ENCODE measurements at regions not wholly inside any gene's neighbourhood (a gene's known extent, or its start where the extent isn't known, plus 50 kb on each side); places are given as distances from the start of the nearest gene placed in this dataset.
"Not testable (repeated sequence)": the region's sequence is repeated elsewhere in the genome, so short reads cannot be mapped to it uniquely, and the experiment has no call there.

GRCh38 chr4:12028258-12028657 is 599.6 kb upstream of the HS3ST1 start:
- Histone ChIP-seq H3K36me3 (no peaks in the 10 kb centered on the region), H3K27ac (no peak overlapping the region), H3K9me3 (no peaks in the 10 kb centered on the region), H3K4me1 (no peaks in the 10 kb centered on the region), H3K4me3 (no peak overlapping the region), H3K27me3 (no peaks in the 10 kb centered on the region)
- TF ChIP-seq POLR2A (IDR thresholded peaks at IDR 0.05) (no peak), POLR2AphosphoS5 (IDR thresholded peaks at IDR 0.05) (no peak), CTCF (IDR thresholded peaks at IDR 0.05) (no peak), EP300 (IDR thresholded peaks at IDR 0.05; ENCODE audit: low read depth) (no peak)
- intact Hi-C loops (cut with DNase I; ENCODE audit: low total_unique reads): no loop called here
- in situ Hi-C loops (cut with MboI; ENCODE audit: low pct_ligation_motif_present in 1 of 4, low pct_unique_long_range_greater_than_20kb in 1 of 4, low sequenced_read_pairs in 3 of 4): loop anchor here in 1 of 4 donors (25.0 kb wide), 1 partner anchor 609 kb away; no protein-coding TSS in a partner anchor
- DNase-seq: no peak
- 78 to 81% methylated on average over 5 of the region's 5 CpGs for WGBS, 2 donors (ENCODE audit: low coverage in 1 of 2)

GRCh38 chr4:12022409-12022808 is 593.7 kb upstream of the HS3ST1 start:
- TF ChIP-seq POLR2AphosphoS5 (IDR thresholded peaks at IDR 0.05) (no peak), CTCF (IDR thresholded peaks at IDR 0.05) (no peak), EP300 (IDR thresholded peaks at IDR 0.05; ENCODE audit: low read depth) (no peak), POLR2A (IDR thresholded peaks at IDR 0.05) (no peak)
- H3K27me3 ChIP-seq: no peaks in the 10 kb centered on the region
- no peak for DNase-seq
- no peaks in the 10 kb centered on the region for H3K36me3 ChIP-seq
- H3K4me1 ChIP-seq: no peaks in the 10 kb centered on the region
- peaks cover 0 to under 1% of the 10 kb centered on the region in 2 donors for H3K9me3 ChIP-seq
- no peak overlapping the region for H3K27ac ChIP-seq
- no peak overlapping the region for H3K4me3 ChIP-seq
- intact Hi-C loops (cut with DNase I; ENCODE audit: low total_unique reads): no loop called here
- in situ Hi-C loops (cut with MboI; ENCODE audit: low pct_ligation_motif_present in 1 of 4, low pct_unique_long_range_greater_than_20kb in 1 of 4, low sequenced_read_pairs in 3 of 4): no loop called here
- 85 to 100% methylated on average over 1 to 2 of the region's 2 CpGs for WGBS, 2 donors (ENCODE audit: low coverage in 1 of 2)

GRCh38 chr4:12016729-12017128 is 588.0 kb upstream of the HS3ST1 start:
- H3K36me3 ChIP-seq: no peaks in the 10 kb centered on the region
- no peak overlapping the region for H3K4me3 ChIP-seq
- no peak overlapping the region for H3K27ac ChIP-seq
- H3K9me3 ChIP-seq: peaks cover 0 to 12% of the 10 kb centered on the region in 2 donors
- in situ Hi-C loops (cut with MboI; ENCODE audit: low pct_ligation_motif_present in 1 of 4, low pct_unique_long_range_greater_than_20kb in 1 of 4, low sequenced_read_pairs in 3 of 4) (no loop called here), intact Hi-C loops (cut with DNase I; ENCODE audit: low total_unique reads) (no loop called here)
- DNase-seq: no peak
- TF ChIP-seq EP300 (IDR thresholded peaks at IDR 0.05; ENCODE audit: low read depth) (no peak), POLR2AphosphoS5 (IDR thresholded peaks at IDR 0.05) (no peak), POLR2A (IDR thresholded peaks at IDR 0.05) (no peak), CTCF (IDR thresholded peaks at IDR 0.05) (no peak)
- H3K4me1 ChIP-seq: no peaks in the 10 kb centered on the region
- 86 to 91% methylated on average over 1 of the region's 1 CpG for WGBS, 2 donors (ENCODE audit: low coverage in 1 of 2)
- no peaks in the 10 kb centered on the region for H3K27me3 ChIP-seq

- Histone ChIP-seq H3K36me3 (no peaks in the 10 kb centered on the region), H3K27ac (no peak overlapping the region), H3K4me1 (no peaks in the 10 kb centered on the region), H3K4me3 (no peak overlapping the region), H3K9me3 (no peaks in the 10 kb centered on the region), H3K27me3 (no peaks in the 10 kb centered on the region)
- intact Hi-C loops (cut with DNase I; ENCODE audit: low total_unique reads) (no loop called here), in situ Hi-C loops (cut with MboI; ENCODE audit: low pct_ligation_motif_present in 1 of 4, low pct_unique_long_range_greater_than_20kb in 1 of 4, low sequenced_read_pairs in 3 of 4) (no loop called here)
- TF ChIP-seq CTCF (IDR thresholded peaks at IDR 0.05) (no peak), POLR2AphosphoS5 (IDR thresholded peaks at IDR 0.05) (no peak), EP300 (IDR thresholded peaks at IDR 0.05; ENCODE audit: low read depth) (no peak), POLR2A (IDR thresholded peaks at IDR 0.05) (no peak)
- DNase-seq: no peak
Measured at GRCh38 chr4:12005471-12005870, 576.8 kb upstream of the HS3ST1 start.

- DNase-seq; H3K4me3 ChIP-seq; in situ Hi-C loops (cut with MboI; ENCODE audit: low pct_ligation_motif_present in 1 of 4, low pct_unique_long_range_greater_than_20kb in 1 of 4, low sequenced_read_pairs in 3 of 4); H3K9me3 ChIP-seq; H3K36me3 ChIP-seq; H3K4me1 ChIP-seq; H3K27ac ChIP-seq; intact Hi-C loops (cut with DNase I; ENCODE audit: low total_unique reads); H3K27me3 ChIP-seq: not testable (repeated sequence)
- 65 to 92% methylated on average over 2 to 5 of the region's 5 CpGs for WGBS, 2 donors (ENCODE audit: low coverage in 1 of 2)
Measured at GRCh38 chr4:11996581-11996980, 567.9 kb upstream of the HS3ST1 start.

Measured in transverse colon (tissue), 4 donors.